Fibroblast of lung (primary cell): ENCODE measurements at regions not wholly inside any gene's neighbourhood (a gene's known extent, or its start where the extent isn't known, plus 50 kb on each side); places are given as distances from the start of the nearest gene placed in this dataset.
A peak's percentile ranks its signal among the peaks of the same experiment; 100 is the strongest.

Experiments used
- DNase-seq, 2 donors: peaks; one replicate each; pipeline versions ENCODE4 v3.0.0 to v3.0.0-alpha.2; 2010; ENCODE audit warnings: low read depth in 2 of 2
- H2AFZ ChIP-seq: 2 replicates; pipeline ENCODE4 v1.5.1; 2012; ENCODE audit warnings: low read length, control low read depth, inconsistent platforms
- H3K27ac ChIP-seq: 2 replicates; pipeline ENCODE4 v1.5.1; 2011; ENCODE audit warnings: low read length, control low read depth; ENCODE audit not compliant: insufficient read depth
- H3K27me3 ChIP-seq: 2 replicates; pipeline ENCODE4 v1.5.1; 2011; ENCODE audit warnings: mild to moderate bottlenecking, low read length; ENCODE audit not compliant: control insufficient read depth, insufficient read depth
- H3K36me3 ChIP-seq: 2 replicates; pipeline ENCODE4 v1.5.1; 2011; ENCODE audit warnings: low read length; ENCODE audit not compliant: control insufficient read depth, insufficient read depth
- H3K4me1 ChIP-seq: 2 replicates; pipeline ENCODE4 v1.5.1; 2011; ENCODE audit warnings: low read length; ENCODE audit not compliant: control insufficient read depth, insufficient read depth; ENCODE audit errors: extremely low read depth
- H3K4me2 ChIP-seq: 2 replicates; pipeline ENCODE4 v1.5.1; 2011; ENCODE audit warnings: low read length, control low read depth; ENCODE audit not compliant: insufficient read depth; ENCODE audit errors: extremely low read depth
- H3K4me3 ChIP-seq, 4 experiments: fragments of 200-600 bp in 1 of 4; sonication (generic) in 1 of 4; replicated peaks in 1 of 4; 2 replicates each; pipeline ENCODE4 v1.5.1; 2011 to 2016; ENCODE audit warnings: low read length in 4 of 4, low read depth in 3 of 4, mild to moderate bottlenecking in 3 of 4, control low read depth in 2 of 4, inconsistent platforms in 1 of 4, mixed read lengths in 1 of 4; ENCODE audit not compliant: insufficient read depth in 1 of 4; ENCODE audit errors: control extremely low read depth in 1 of 4
- H3K79me2 ChIP-seq: 2 replicates; pipeline ENCODE4 v1.5.1; 2012; ENCODE audit warnings: mild to moderate bottlenecking, low read length, inconsistent platforms; ENCODE audit not compliant: control insufficient read depth, insufficient read depth
- H3K9ac ChIP-seq: 2 replicates; pipeline ENCODE4 v1.5.1; 2011; ENCODE audit warnings: mild to moderate bottlenecking, low read length, control low read depth; ENCODE audit not compliant: insufficient read depth
- H3K9me3 ChIP-seq: 2 replicates; pipeline ENCODE4 v1.5.1; 2012; ENCODE audit warnings: low read depth, low read length; ENCODE audit not compliant: control insufficient read depth, insufficient read depth
- H4K20me1 ChIP-seq: 2 replicates; pipeline ENCODE4 v1.5.1; 2011; ENCODE audit warnings: low read length; ENCODE audit not compliant: control insufficient read depth, insufficient read depth; ENCODE audit errors: extremely low read depth
- CTCF ChIP-seq, 2 donors: IDR thresholded peaks in 1 of 2; conservative IDR thresholded peaks in 1 of 2; 1 replicate in 1 of 2; 2 replicates in 1 of 2; pipeline ENCODE4 v1.5.1; 2011 to 2012; ENCODE audit warnings: low read length in 2 of 2, control low read depth in 1 of 2, inconsistent platforms in 1 of 2, low read depth in 1 of 2, mild to moderate bottlenecking in 1 of 2
- EZH2 ChIP-seq: IDR thresholded peaks from 2 replicates; pipeline ENCODE4 v1.5.1; 2012; ENCODE audit warnings: low read length, control low read depth, mild to moderate bottlenecking; ENCODE audit errors: missing control alignments

- no peaks in the 10 kb centered on the region for H3K9me3 ChIP-seq
- TF ChIP-seq CTCF (conservative IDR thresholded peaks at IDR 0.05 in 1 of 2, IDR thresholded peaks at IDR 0.05 in 1 of 2; ENCODE audit: low read depth in 1 of 2, low read length in 2 of 2) (no peak), EZH2 (no peak)
- peak overlapping the region; percentile 4 to 81 (median 51) for H3K4me3 ChIP-seq
- no peak overlapping the region for H3K27ac ChIP-seq
- peak overlapping the region; percentile 70 for H3K4me2 ChIP-seq
- H4K20me1 ChIP-seq = no peaks in the 10 kb centered on the region
- no peaks in the 10 kb centered on the region for H3K36me3 ChIP-seq
- no peak overlapping the region for H3K9ac ChIP-seq
- no peaks in the 10 kb centered on the region for H3K4me1 ChIP-seq
- no peaks in the 10 kb centered on the region for H3K27me3 ChIP-seq
- H2AFZ ChIP-seq = peak overlapping the region; percentile 74
- no peaks in the 10 kb centered on the region for H3K79me2 ChIP-seq
- DNase-seq = peak; percentile 3 to 14
Measured at GRCh38 chr10:65571011-65571570, 1354.7 kb upstream of the LRRTM3 start.

- H3K4me2 ChIP-seq = no peak overlapping the region
- H4K20me1 ChIP-seq = no peaks in the 10 kb centered on the region
- no peak overlapping the region for H3K27ac ChIP-seq
- no peaks in the 10 kb centered on the region for H3K9me3 ChIP-seq
- no peaks in the 10 kb centered on the region for H3K4me1 ChIP-seq
- no peaks in the 10 kb centered on the region for H3K36me3 ChIP-seq
- TF ChIP-seq EZH2 = no peak
- TF ChIP-seq CTCF (conservative IDR thresholded peaks at IDR 0.05 in 1 of 2, IDR thresholded peaks at IDR 0.05 in 1 of 2; ENCODE audit: low read depth in 1 of 2, low read length in 2 of 2) = no peak
- DNase-seq = no peak
- H3K79me2 ChIP-seq = no peaks in the 10 kb centered on the region
- no peak overlapping the region for H3K9ac ChIP-seq
- no peak overlapping the region for H3K4me3 ChIP-seq
- H2AFZ ChIP-seq = no peak overlapping the region
- H3K27me3 ChIP-seq = no peaks in the 10 kb centered on the region
Measured at GRCh38 chr10:65581426-65582026, 1344.3 kb upstream of the LRRTM3 start.

DNA sequence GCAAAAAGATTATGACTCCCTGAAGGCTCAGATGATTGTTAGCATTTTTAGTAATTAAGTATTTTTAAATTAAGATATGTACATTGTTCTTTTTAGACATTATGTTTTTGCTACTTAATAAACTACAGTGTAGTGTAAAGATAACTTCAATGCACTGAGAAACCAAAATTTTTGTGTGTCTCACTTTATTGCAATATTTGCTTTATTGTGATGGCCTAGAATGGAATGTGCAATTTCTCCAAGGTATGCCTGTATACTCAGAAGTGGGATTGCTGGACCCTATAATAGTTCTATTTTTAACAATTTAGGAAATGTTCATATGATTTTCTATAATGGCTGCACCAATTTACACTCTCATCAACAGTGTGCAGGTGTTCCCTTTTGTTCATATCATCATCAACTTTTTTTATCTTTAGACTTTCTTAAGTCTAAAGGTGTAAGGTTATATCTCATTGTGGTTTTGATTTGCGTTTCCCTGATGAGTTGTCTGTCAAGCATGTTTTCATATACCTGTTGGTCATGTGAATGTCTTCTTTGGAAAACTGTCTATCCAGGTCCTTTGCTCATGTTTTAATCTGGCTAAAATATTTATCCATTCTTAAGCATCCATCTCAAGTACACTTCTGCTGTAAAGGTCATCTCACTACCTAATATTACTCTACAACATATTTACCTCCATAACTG, 1323.5 kb upstream of the LRRTM3 start:
- DNase-seq = no peak
- TF ChIP-seq CTCF (conservative IDR thresholded peaks at IDR 0.05 in 1 of 2, IDR thresholded peaks at IDR 0.05 in 1 of 2; ENCODE audit: low read depth in 1 of 2, low read length in 2 of 2) (no peak), EZH2 (no peak)
- Histone ChIP-seq H3K27ac (no peak overlapping the region), H4K20me1 (no peaks in the 10 kb centered on the region), H3K4me2 (no peak overlapping the region), H3K4me1 (no peaks in the 10 kb centered on the region), H2AFZ (no peak overlapping the region), H3K4me3 (no peak overlapping the region), H3K36me3 (no peaks in the 10 kb centered on the region), H3K9me3 (no peaks in the 10 kb centered on the region), H3K9ac (no peak overlapping the region), H3K79me2 (no peaks in the 10 kb centered on the region), H3K27me3 (no peaks in the 10 kb centered on the region)
